ENCODE measurements at regions not wholly inside any gene's neighbourhood (a gene's known extent, or its start where the extent isn't known, plus 50 kb on each side); places are given as distances from the start of the nearest gene placed in this dataset.

DNA sequence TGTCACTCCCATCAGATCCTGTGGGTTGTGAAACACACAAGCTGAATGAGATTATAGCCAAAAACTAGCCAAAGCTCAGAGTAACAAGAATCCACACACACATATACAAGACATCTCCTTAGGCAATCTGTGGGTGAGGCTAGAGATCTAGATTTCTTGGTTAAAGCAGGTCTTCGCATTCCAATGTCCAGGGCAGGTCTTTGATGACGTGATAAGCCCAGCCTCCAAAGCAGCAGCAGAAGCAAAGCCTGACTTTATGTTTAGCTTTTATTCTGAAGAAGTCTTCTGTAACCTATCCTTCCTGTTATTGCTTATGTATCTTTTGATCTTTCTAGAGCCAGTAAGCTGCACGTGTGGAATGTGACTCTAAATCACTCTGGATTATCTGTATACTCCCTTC lies 199.1 kb upstream of the SLC30A5 start:
- DNase-seq (ENCODE audit: low read depth in 4 of 4, low spot score in 2 of 4): no peak

DNA sequence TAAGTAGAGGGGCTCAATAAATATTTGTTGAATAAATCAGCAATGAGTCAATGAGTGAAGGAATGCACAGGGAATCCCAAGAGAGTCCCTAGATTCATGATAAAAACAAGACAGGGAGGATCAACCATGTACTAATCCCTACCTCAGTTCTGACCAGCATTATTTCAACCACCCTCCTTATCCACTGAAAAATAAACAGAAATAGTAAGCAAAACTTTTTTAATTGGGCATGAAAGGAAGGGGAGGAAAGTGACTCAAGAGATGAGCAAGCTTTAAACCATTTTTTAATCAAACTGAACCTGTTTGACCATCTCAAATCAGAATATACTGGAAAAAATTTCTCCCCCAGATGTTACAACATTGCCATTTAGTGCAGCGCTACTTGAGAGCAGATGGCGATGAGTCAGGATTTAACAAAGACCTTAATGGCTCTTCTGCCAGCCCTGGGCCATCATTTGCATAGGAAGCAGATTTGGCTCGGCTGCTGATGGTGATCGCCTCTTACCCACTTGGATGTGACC lies 194.8 kb upstream of the SLC30A5 start:
- DNase-seq (ENCODE audit: low read depth in 4 of 4, low spot score in 2 of 4): no peak

DNA sequence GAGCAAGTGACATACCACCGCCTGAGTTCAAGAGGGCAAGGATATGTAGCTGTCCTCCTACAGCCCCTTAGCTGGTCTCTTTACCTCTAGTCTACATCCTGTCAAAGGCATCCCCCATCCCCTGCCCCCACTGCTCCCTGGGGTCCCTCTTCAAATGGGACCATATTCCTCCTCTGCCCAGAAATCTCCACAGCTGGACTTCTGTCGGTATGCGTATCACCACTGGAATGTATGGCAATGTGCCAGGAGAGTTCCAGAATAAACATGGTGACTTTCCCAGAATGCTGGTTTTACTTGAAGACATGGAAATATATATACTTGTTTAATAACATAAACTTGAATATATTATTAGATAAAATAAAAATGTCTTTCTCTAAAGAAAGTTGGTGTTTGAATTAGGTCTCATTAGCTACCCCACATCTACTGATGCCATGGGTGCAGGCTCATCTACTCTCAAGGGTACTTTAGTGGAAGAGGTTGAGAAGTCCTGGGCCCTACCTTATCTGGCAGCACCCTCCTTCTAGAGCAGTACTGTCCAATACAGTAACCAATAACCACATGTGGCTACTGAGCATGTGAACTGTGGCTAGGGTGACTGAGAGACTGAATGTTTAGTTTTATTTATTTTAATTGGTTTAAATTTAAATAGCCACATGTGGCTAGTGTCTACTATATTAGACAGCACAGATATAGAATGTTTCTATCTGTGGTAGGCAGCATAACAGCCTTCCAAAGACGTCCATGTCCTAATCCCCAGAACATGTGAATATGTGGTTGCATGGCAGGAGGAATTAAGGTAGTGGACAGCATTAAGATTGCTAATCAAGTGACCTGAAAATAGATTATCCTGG lies 181.7 kb upstream of the SLC30A5 start:
- DNase-seq (ENCODE audit: low read depth in 4 of 4, low spot score in 2 of 4): no peak

- no peak for DNase-seq (ENCODE audit: low read depth in 4 of 4, low spot score in 2 of 4)
These were observed 178.7 kb upstream of the SLC30A5 start for GRCh38 chr5:68915079-68915478.

DNA sequence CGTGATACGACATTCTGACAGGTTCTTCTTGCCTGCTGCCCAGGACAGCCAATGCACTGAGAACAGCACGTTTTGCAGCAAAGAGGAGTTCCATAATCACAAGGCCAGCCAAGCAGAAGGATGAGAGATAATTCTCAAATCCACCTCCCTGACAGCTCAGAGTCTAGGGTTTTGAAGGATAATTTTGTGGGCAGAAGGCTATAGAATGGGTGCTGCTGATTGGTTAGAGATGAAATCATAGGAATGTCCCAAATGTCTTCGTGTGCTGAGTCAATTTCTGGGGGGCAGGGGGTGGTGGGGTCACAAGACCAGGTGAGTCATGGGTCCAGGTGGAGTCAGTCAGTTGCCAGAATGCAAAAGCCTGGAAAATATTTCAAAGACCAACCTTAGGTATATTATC lies 175.5 kb upstream of the SLC30A5 start:
- no peak for DNase-seq (ENCODE audit: low read depth in 4 of 4, low spot score in 2 of 4)

DNA sequence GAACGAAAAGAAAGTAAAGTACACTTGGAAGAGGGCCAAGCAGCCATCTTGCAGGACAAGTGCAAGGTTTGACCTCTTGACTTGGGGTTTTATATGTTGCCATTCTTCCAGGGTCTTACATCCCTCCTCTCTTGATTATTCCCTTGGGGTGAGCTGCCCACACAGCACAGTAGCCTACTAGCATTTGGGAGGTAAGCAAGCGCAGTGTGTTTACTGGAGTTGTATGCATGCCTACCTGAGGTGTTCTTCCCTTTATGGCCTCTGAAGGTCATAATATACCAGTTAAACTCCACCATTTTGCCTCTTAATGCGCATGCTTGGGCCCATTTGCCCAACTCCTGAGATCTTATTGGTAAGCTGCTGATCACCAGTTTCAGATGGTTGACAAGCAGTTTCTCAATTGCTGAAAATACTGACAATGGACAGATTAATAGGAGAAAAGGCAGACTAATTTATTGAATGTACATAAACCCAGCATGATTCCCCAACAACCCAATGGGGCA lies 173.8 kb upstream of the SLC30A5 start:
- DNase-seq (ENCODE audit: low read depth in 4 of 4, low spot score in 2 of 4): no peak

- no peak for DNase-seq (ENCODE audit: low read depth in 4 of 4, low spot score in 2 of 4)
These were observed 172.9 kb upstream of the SLC30A5 start for GRCh38 chr5:68920888-68921287.

DNA sequence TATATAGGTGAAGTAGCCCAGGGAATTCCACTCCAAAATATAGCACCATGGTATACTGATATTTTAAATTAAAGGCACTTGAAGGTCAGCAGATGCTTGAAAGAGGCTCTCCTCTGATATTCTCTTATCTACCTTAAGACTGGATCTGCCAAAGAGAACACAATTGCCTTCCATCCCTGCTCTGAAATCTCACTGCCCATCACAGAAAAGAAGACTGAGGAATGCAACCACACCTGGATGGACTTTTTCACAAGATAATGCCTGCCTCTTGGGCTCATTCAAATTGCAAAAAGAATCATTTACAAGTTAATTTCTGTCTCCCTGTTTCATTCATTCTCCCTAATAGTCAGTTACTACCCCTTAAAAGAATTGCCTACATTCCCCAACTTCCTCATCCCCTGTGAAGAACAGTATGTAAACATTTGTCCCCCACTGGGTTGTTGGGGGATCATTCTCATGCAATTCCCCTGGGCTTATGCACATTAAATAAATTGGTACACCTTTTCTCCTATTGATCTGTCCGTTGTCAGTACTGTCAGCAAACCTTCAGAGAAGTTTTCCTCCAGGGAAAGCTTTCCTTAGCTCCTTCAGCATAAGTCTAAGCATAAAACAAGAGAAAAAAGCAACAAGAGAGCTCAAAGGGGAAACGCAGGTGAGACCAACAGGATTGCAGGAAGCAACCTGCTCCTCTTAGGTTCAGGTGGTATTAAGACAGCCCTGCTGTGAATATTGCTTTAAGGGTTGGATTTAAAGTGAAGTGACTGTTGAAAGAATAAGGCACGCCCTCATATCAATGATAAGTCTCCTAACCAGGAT lies 171.4 kb upstream of the SLC30A5 start:
- no peak for DNase-seq (ENCODE audit: low read depth in 4 of 4, low spot score in 2 of 4)

DNA sequence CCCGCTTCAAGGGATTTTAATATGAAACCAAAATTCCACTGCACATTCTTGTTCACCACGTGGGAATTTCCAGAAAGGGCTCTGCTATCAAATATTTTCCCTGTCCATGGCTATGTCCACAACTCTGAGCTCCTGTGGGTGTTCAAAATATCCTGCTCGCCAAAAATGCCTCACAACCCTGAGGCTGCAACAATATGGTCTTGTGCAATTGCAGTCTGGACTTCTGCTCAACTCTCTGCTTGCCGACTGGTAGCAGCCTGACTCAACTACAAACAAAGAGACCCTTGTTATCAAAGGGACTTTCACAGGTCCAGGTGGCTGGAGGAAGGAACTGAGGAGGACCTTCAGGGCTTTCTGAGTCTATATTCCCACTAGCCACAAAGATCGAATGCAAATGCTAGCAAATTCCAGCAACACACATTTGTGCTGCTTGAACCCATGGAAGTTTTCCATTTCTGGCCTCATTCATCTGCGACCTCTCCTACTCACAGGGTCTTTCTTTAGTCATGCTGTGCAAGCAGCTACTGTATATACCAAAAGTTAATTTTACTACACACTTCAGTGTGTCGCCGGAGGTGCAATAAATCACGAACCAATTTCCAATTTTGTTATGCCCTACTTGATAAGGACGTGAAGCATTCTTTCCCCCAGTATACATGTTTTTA lies 169.2 kb upstream of the SLC30A5 start:
- DNase-seq (ENCODE audit: low read depth in 4 of 4, low spot score in 2 of 4): no peak

- DNase-seq (ENCODE audit: low read depth in 4 of 4, low spot score in 2 of 4): no peak
These were observed 165.1 kb upstream of the SLC30A5 start for GRCh38 chr5:68928617-68929302.

DNA sequence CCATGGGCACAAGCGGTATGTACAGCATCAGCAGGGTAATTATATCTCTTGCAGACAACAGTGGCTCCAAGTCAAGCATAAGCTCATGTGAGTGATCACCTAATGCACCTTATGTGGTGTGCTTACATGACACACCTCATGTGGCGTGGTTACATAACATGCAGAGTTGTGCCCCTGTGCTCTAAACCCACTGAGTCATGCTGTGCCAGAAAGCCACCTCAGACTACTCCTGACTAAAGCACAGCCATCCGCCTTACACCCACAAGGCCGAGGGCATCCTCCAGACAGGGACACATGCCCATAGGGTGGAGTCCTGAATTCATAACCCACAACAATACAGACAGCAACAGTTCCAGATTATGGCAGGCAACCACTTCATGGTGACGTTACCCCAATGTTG lies 163.7 kb upstream of the SLC30A5 start:
- DNase-seq (ENCODE audit: low read depth in 4 of 4, low spot score in 2 of 4): no peak

DNA sequence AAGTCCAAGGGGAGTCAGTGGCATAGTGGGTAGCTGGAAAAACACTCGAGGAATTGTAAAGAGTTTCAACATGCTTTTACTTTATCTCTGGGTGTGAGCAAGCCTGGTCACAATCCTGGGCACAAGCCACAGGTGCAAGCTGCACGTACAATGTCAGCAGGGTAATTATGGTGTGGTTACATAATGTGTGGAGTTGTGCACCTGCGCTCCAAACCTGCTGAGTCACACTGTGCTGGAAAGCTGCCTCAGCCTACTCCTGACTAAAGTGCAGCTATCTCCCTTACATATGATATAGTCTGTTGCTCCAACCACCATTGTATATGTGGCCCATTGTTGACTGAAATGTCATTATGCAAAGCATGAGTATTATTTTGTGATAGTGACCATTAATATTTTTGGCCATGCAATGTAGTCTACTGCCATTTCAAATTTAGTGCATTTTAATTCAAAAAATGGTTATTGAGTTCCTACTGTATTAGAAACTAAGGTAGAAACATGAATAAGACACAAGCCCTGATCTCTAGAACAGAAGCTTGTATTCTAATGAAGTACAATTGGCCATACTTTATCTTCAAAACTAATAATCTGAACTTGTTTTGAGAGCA lies 160.9 kb upstream of the SLC30A5 start:
- DNase-seq (ENCODE audit: low read depth in 4 of 4, low spot score in 2 of 4): no peak

- no peak for DNase-seq (ENCODE audit: low read depth in 4 of 4, low spot score in 2 of 4)
These were observed 151.6 kb upstream of the SLC30A5 start for GRCh38 chr5:68942169-68942568.

GRCh38 chr5:68946728-68947127 lies 147.1 kb upstream of the SLC30A5 start:
- no peak for DNase-seq (ENCODE audit: low read depth in 4 of 4, low spot score in 2 of 4)

- DNase-seq (ENCODE audit: low read depth in 4 of 4, low spot score in 2 of 4): no peak
These were observed 145.8 kb upstream of the SLC30A5 start for GRCh38 chr5:68947986-68948385.

GRCh38 chr5:68949256-68949655 lies 144.6 kb upstream of the SLC30A5 start:
- no peak for DNase-seq (ENCODE audit: low read depth in 4 of 4, low spot score in 2 of 4)

GRCh38 chr5:68949711-68950110 lies 144.1 kb upstream of the SLC30A5 start:
- DNase-seq (ENCODE audit: low read depth in 4 of 4, low spot score in 2 of 4): no peak

DNA sequence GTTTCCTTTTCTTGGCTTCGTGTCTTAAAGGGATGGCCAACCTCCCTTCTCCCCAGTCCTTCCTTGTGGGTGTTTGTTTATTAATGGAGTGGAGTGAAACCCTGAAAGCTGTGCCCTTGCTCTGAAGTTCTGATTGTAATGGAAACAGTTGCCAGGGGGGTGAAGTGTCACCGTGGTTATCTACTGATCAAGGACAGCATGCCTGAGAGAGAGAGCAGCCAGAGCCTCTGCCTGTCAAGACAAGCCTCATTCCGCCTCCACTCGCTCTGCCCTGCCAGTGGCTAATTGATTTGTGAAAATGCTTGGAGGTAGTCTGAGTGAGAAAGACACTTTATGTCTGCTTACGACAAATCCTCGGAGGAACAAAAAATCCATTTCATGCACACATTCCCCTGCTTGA lies 143.7 kb upstream of the SLC30A5 start:
- no peak for DNase-seq (ENCODE audit: low read depth in 4 of 4, low spot score in 2 of 4)

- DNase-seq (ENCODE audit: low read depth in 4 of 4, low spot score in 2 of 4): no peak
These were observed 142.9 kb upstream of the SLC30A5 start for GRCh38 chr5:68950930-68951329.
